NCI-H1930 (cell line): ENCODE measurements at regions not wholly inside any gene's neighbourhood (a gene's known extent, or its start where the extent isn't known, plus 50 kb on each side); places are given as distances from the start of the nearest gene placed in this dataset.

Experiments
- DNase-seq, 2 experiments: peaks; one replicate each; lab custom pipeline; 2025; lab: John Stamatoyannopoulos, UW

GRCh38 chr20:11719153-11719552 lies 198.5 kb upstream of the BTBD3 start:
- no peak for DNase-seq

GRCh38 chr20:11721411-11721810 lies 196.3 kb upstream of the BTBD3 start:
- no peak for DNase-seq

GRCh38 chr20:11724097-11724496 lies 193.6 kb upstream of the BTBD3 start:
- DNase-seq, result no peak

GRCh38 chr20:11726026-11726425 lies 191.7 kb upstream of the BTBD3 start:
- DNase-seq, result no peak

- DNase-seq, result no peak
Measured at GRCh38 chr20:11727708-11728107, 190.0 kb upstream of the BTBD3 start.

GRCh38 chr20:11728937-11729336 lies 188.8 kb upstream of the BTBD3 start:
- DNase-seq, result no peak

GRCh38 chr20:11729806-11730205 lies 187.9 kb upstream of the BTBD3 start:
- no peak for DNase-seq

GRCh38 chr20:11734431-11734830 lies 183.3 kb upstream of the BTBD3 start:
- DNase-seq, result peak in 1 of 2 experiments; percentile 9

GRCh38 chr20:11738852-11739251 lies 178.8 kb upstream of the BTBD3 start:
- DNase-seq, result peak in 1 of 2 experiments; percentile 28

GRCh38 chr20:11740975-11741374 lies 176.7 kb upstream of the BTBD3 start:
- no peak for DNase-seq

GRCh38 chr20:11745145-11745544 lies 172.5 kb upstream of the BTBD3 start:
- DNase-seq, result no peak

GRCh38 chr20:11748436-11748835 lies 169.3 kb upstream of the BTBD3 start:
- no peak for DNase-seq

GRCh38 chr20:11752336-11752735 lies 165.4 kb upstream of the BTBD3 start:
- no peak for DNase-seq

GRCh38 chr20:11753155-11753554 lies 164.5 kb upstream of the BTBD3 start:
- no peak for DNase-seq

- DNase-seq, result no peak
Measured at GRCh38 chr20:11754451-11754850, 163.2 kb upstream of the BTBD3 start.

- DNase-seq, result no peak
Measured at GRCh38 chr20:11755071-11755841, 162.4 kb upstream of the BTBD3 start.

GRCh38 chr20:11761497-11761896 lies 156.2 kb upstream of the BTBD3 start:
- no peak for DNase-seq

- no peak for DNase-seq
Measured at GRCh38 chr20:11766961-11767360, 150.7 kb upstream of the BTBD3 start.

- no peak for DNase-seq
Measured at GRCh38 chr20:11769825-11770224, 147.9 kb upstream of the BTBD3 start.

- DNase-seq, result no peak
Measured at GRCh38 chr20:11772226-11772730, 145.4 kb upstream of the BTBD3 start.

GRCh38 chr20:11776687-11777086 lies 141.0 kb upstream of the BTBD3 start:
- no peak for DNase-seq

GRCh38 chr20:11777387-11778205 lies 140.1 kb upstream of the BTBD3 start:
- DNase-seq, result no peak

- DNase-seq, result no peak
Measured at GRCh38 chr20:11778206-11778570, 139.5 kb upstream of the BTBD3 start.
